Omental fat pad (tissue), 3 donors: ENCODE measurements at regions not wholly inside any gene's neighbourhood (a gene's known extent, or its start where the extent isn't known, plus 50 kb on each side); places are given as distances from the start of the nearest gene placed in this dataset.

ENCODE experiments used
- ATAC-seq: fragments of 150-250 bp; one replicate; pipeline ENCODE4 v1.9.1; 2016; ENCODE audit warnings: mild to moderate bottlenecking, moderate library complexity; ENCODE audit not compliant: low FRiP score
- DNase-seq: peaks from one replicate; pipeline ENCODE4 v3.0.0-alpha.2; 2019; ENCODE audit warnings: low spot score
- CTCF ChIP-seq, 3 donors: fragments of 450-650 bp; IDR thresholded peaks; one replicate each; pipeline ENCODE4 v1.5.1; 2016 to 2017; ENCODE audit warnings: antibody characterized with exemption in 3 of 3, mild to moderate bottlenecking in 3 of 3, moderate library complexity in 2 of 3

GRCh38 chr5:105882956-105883481 lies 1787.7 kb downstream of the EFNA5 start:
- ATAC-seq (no peak), DNase-seq (no peak)
- TF ChIP-seq CTCF (IDR thresholded peaks at IDR 0.05), result no peak

- no peak for ATAC-seq
- no peak for DNase-seq
- no peak for TF ChIP-seq CTCF (IDR thresholded peaks at IDR 0.05)
Observed at GRCh38 chr5:105878402-105878801, 1792.3 kb downstream of the EFNA5 start.

GRCh38 chr5:105877592-105877991 lies 1793.1 kb downstream of the EFNA5 start:
- ATAC-seq (no peak), DNase-seq (no peak)
- no peak for TF ChIP-seq CTCF (IDR thresholded peaks at IDR 0.05)

- DNase-seq (no peak), ATAC-seq (no peak)
- no peak for TF ChIP-seq CTCF (IDR thresholded peaks at IDR 0.05)
Observed at GRCh38 chr5:105874316-105874715, 1796.4 kb downstream of the EFNA5 start.

- ATAC-seq, result no peak
- TF ChIP-seq CTCF (IDR thresholded peaks at IDR 0.05), result no peak
- DNase-seq, result no peak
Observed at GRCh38 chr5:105872569-105873270, 1798.0 kb downstream of the EFNA5 start.

- no peak for TF ChIP-seq CTCF (IDR thresholded peaks at IDR 0.05)
- DNase-seq (no peak), ATAC-seq (no peak)
Observed at GRCh38 chr5:105868038-105868780, 1802.5 kb downstream of the EFNA5 start.
